ENCODE measurements at regions not wholly inside any gene's neighbourhood (a gene's known extent, or its start where the extent isn't known, plus 50 kb on each side); places are given as distances from the start of the nearest gene placed in this dataset.
A peak's percentile ranks its signal among the peaks of the same experiment; 100 is the strongest.
"Not testable (repeated sequence)": the region's sequence is repeated elsewhere in the genome, so short reads cannot be mapped to it uniquely, and the experiment has no call there.

DNA sequence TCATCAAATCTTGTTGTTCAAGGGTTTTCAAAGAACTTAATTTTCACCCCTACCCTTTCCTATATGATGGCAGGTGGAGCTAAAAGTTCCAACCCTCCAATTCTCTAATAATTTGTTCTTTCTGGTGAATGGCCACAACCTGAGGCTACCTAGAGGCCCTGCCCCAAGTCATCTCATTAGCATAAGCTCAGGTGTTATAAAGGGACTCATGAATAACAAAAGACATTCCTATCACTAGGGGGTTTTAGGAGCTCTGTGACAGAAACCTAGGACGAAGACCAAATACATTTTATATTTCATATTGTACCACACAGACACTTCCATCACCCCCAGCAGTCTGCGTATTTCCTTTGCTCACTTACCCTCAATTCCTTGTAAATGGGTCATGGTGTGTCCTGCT is 483.6 kb upstream of the EPHA6 start:
- DNase-seq, result no peak

DNA sequence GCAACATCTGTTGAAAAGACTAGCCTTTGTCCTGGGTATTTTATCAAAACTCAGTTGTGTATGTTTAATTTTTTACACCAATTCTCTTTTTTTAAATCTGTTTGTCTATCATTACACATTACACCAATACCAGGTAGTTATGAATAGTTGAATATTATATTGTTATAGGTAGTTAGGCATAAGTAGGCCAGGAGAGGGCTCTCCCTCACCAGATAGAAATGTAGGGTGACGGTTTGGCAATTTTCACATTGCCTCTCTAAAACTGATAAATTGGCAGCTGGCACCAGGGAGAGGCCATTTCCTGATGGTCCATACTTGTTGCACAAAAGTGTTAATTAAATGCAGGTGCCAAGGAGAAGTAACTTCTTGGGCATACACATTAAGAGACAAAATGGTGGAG is 483.1 kb upstream of the EPHA6 start:
- DNase-seq, result no peak

- no peak for DNase-seq
Measured at GRCh38 chr3:96334779-96335178, 479.6 kb upstream of the EPHA6 start.

DNA sequence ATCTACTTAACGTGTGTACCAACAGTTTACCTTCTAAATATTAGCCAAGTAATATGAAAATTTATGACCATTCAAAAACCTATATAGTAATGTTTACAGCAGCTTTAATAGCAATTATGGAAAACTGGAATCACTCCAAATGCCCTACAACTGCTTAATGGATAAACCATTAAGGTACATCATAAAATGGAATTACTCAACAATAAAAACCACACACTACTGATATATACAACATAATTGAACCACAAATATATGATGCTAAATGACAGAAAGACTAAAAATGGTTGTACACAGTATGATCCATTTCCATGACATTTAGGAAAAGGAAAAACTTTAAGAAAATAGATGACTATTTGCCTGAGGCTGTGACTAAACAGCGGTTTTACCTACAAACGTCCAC is 467.1 kb upstream of the EPHA6 start:
- DNase-seq, result no peak

DNA sequence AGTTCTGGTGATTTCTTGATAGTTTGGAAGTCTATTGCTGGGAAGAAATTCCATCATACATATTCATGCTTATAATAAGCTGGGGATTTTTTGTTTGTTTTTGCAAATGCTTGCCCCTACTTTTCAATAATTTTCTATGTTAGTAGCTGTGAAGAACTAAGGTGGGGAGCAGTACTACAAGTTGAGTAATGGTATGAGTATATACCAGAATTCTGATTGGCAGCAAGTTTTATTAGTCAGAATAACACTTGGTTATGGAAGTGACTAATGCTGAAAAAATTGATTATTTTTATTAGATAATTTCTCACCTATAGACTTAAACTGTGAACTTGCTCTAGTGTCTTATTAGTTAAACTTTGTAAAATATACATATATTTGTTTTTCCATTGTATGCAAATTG is 462.8 kb upstream of the EPHA6 start:
- not testable (repeated sequence) for DNase-seq

GRCh38 chr3:96354106-96354505 is 460.3 kb upstream of the EPHA6 start:
- no peak for DNase-seq

- DNase-seq, result peak; percentile 49
Measured at GRCh38 chr3:96354742-96355141, 459.7 kb upstream of the EPHA6 start.

DNA sequence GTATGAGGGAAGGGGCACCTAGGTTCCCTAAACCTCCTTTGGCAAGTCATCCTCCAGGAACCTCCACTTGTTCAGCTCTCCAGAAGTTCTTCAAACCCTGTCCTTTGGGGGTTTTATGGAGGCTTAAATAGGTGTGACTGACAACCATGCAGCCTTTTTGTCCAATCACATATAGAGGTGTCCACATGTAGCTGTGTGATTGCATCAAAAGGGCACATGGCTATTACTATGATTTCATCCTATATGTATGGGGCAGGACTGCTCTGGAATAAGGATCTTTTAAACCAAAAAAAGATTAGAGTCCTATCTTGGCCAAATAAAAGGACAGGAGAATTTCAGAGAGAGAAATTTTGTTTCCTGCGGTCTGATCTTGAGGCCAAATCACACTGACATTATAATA is 453.2 kb upstream of the EPHA6 start:
- DNase-seq, result no peak

GRCh38 chr3:96370637-96371036 is 443.8 kb upstream of the EPHA6 start:
- DNase-seq, result no peak

DNA sequence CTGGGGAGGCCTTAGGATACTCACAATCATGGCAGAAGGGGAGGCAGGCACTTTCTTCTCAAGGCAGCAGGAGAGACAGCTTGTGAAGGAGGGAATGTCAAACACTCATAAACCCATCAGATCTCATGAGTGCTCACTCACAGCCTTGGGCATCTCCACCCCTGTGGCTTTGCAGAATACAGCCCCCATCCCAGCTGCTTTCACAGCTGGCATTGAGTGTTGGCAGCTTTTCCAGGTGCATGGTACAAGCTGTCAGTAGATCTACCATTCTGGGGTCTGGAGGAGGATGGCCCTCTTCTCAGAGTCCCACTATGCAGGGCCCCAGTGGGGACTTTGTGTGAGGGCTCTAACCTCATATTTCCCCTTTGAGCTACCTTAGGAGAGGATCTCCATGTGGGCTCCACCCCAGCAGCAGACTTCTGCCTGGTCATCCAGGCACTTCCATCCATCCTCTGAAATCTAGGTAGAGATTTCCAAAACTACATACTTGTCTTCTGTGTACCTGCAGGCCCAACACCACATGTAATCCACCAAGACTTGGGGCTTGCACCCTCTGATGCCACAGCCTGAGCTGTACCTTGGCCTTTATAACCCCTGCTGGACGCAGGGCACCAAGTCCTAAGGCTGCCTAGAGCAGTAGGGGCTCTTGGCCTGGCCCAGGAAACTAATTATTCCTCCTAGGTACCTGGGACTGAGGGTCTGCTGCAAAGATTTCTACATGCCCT is 404.2 kb upstream of the EPHA6 start:
- DNase-seq, result no peak

GRCh38 chr3:96416549-96417255 is 397.7 kb upstream of the EPHA6 start:
- DNase-seq, result no peak

- DNase-seq, result no peak
Measured at GRCh38 chr3:96428097-96428496, 386.3 kb upstream of the EPHA6 start.

DNA sequence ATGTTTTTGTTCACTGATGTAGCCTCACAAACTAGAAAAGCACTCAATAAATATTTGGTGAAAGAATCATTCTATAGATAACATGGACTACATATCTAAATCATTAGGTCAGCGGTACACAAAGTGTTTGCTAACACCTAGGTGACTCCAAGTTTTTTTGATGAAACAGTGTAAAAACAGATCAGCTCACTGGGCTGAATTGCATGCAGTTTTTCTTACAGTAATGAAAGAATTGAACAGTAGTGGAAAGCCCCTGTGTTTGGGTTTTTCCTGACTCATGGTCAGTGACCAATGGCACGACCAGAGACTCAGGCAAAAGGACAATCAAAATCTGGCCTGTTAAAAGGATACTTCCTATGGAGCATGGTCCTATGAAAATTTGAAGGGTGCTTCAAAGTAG is 384.3 kb upstream of the EPHA6 start:
- DNase-seq, result no peak

GRCh38 chr3:96434651-96435050 is 379.7 kb upstream of the EPHA6 start:
- no peak for DNase-seq

GRCh38 chr3:96449346-96449745 is 365.0 kb upstream of the EPHA6 start:
- no peak for DNase-seq

GRCh38 chr3:96449803-96450202 is 364.6 kb upstream of the EPHA6 start:
- no peak for DNase-seq

- no peak for DNase-seq
Measured at GRCh38 chr3:96450699-96451098, 363.7 kb upstream of the EPHA6 start.

- no peak for DNase-seq
Measured at GRCh38 chr3:96465521-96465920, 348.9 kb upstream of the EPHA6 start.

- no peak for DNase-seq
Measured at GRCh38 chr3:96466441-96466840, 348.0 kb upstream of the EPHA6 start.

- no peak for DNase-seq
Measured at GRCh38 chr3:96467639-96468038, 346.8 kb upstream of the EPHA6 start.

GRCh38 chr3:96478496-96478895 is 335.9 kb upstream of the EPHA6 start:
- peak; percentile 18 for DNase-seq

DNA sequence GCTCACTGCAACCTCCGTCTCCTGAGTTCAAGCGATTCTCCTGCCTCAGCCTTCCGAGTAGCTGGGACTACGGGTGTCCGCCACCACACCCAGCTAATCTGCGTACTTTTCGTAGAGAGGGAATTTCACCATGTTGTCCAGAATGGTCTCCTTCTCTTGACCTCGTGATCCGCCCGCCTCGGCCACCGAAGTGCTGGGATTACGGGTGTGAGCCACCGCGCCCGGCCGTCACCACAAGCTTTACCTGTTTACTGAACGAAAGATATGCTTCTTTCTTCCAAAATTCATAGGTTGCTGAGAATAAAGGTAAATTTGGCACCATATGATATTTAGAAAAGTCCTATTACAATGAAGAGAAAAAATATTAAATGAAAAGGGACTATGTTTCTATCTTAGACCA is 333.5 kb upstream of the EPHA6 start:
- no peak for DNase-seq

DNA sequence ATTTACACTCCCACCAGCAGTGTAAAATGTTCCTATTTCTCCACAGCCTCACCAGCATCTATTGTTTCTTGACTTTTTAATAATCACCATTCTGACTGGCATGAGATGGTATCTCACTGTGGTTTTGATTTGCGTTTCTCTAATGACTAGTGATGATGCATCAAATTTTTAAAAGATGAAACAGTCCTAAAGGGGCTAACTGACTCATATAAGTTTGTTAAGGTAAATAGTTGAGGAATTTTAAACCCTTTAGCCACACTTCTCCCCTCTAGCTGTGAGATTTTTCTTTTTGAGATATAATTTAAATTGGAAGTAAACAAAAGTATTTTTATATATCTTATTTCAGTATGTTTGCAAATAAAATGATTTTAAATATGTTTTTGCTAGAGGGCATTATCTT is 331.2 kb upstream of the EPHA6 start:
- not testable (repeated sequence) for DNase-seq

- no peak for DNase-seq
Measured at GRCh38 chr3:96483781-96484180, 330.6 kb upstream of the EPHA6 start.

DNA sequence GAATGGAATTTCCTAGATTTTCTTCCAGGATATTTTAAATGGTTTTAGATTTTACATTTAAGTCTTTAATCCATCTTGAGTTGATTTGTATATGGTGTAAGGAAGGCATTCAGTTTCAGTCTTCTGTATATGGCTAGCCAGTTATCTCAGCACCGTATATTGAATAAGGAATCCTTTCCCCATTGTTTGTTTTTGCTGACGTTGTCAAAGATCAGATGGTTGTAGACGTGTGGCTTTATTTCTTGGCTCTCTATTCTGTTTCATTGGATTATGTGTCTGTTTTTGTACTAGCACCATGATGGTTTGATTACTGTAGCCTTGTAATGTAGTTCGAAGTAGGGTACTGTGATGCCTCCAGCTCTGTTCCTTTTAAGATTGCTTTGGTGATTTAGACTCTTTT is 325.7 kb upstream of the EPHA6 start:
- DNase-seq, result no peak

All from kidney glomerular epithelial cell (primary cell).